Coronary artery (tissue), 2 donors: ENCODE measurements at regions not wholly inside any gene's neighbourhood (a gene's known extent, or its start where the extent isn't known, plus 50 kb on each side); places are given as distances from the start of the nearest gene placed in this dataset.

Experiments used
- DNase-seq: peaks from one replicate; pipeline ENCODE4 v3.0.0-alpha.2; 2017; ENCODE audit warnings: low spot score
- H3K27ac ChIP-seq, 2 donors: fragments of 200-600 bp; sonication (generic); one replicate each; pipeline ENCODE4 v1.5.1; 2016 to 2019
- H3K4me3 ChIP-seq: fragments of 200-600 bp; sonication (generic); 2 replicates; pipeline ENCODE4 v1.5.1; 2016; ENCODE audit warnings: mild to moderate bottlenecking, moderate library complexity
- TF ChIP-seq, protein P1 (sequence below): fragments of 200-600 bp; sonication (generic); IDR thresholded peaks from one replicate; pipeline ENCODE4 v1.5.1; 2019; ENCODE audit warnings: antibody characterized with exemption

GRCh38 chr1:30469426-30469825 is 254.0 kb downstream of the MATN1 start:
- TF ChIP-seq, protein P1, sequence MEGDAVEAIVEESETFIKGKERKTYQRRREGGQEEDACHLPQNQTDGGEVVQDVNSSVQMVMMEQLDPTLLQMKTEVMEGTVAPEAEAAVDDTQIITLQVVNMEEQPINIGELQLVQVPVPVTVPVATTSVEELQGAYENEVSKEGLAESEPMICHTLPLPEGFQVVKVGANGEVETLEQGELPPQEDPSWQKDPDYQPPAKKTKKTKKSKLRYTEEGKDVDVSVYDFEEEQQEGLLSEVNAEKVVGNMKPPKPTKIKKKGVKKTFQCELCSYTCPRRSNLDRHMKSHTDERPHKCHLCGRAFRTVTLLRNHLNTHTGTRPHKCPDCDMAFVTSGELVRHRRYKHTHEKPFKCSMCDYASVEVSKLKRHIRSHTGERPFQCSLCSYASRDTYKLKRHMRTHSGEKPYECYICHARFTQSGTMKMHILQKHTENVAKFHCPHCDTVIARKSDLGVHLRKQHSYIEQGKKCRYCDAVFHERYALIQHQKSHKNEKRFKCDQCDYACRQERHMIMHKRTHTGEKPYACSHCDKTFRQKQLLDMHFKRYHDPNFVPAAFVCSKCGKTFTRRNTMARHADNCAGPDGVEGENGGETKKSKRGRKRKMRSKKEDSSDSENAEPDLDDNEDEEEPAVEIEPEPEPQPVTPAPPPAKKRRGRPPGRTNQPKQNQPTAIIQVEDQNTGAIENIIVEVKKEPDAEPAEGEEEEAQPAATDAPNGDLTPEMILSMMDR: no peak
- no peak for DNase-seq
- Histone ChIP-seq H3K27ac (no peak overlapping the region), H3K4me3 (no peak overlapping the region)

GRCh38 chr1:30467101-30467500 is 256.3 kb downstream of the MATN1 start:
- H3K27ac ChIP-seq: no peak overlapping the region
- TF ChIP-seq, protein P1: no peak
- no peak for DNase-seq
- H3K4me3 ChIP-seq: no peak overlapping the region

DNA sequence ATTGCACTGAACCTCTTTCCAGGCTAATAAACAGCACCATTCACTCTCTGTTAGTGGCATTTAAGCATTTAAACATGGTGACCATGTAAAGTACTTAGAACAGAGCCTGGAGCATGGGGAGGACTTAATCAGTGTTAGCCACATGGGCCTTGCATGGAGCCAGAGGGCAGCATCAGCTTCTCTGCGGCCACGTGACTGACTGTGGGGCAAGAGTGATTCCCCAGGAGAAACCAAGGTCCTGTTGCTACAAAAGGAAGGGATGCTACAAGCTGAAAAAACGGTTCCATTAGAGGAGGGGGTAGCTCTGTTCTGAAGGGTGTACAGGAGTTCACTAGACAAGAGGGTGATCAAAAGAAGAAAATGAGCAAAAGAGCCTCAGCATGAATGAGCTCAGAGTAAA is 256.8 kb downstream of the MATN1 start:
- TF ChIP-seq, protein P1: no peak
- Histone ChIP-seq H3K27ac (no peak overlapping the region), H3K4me3 (no peak overlapping the region)
- no peak for DNase-seq

DNA sequence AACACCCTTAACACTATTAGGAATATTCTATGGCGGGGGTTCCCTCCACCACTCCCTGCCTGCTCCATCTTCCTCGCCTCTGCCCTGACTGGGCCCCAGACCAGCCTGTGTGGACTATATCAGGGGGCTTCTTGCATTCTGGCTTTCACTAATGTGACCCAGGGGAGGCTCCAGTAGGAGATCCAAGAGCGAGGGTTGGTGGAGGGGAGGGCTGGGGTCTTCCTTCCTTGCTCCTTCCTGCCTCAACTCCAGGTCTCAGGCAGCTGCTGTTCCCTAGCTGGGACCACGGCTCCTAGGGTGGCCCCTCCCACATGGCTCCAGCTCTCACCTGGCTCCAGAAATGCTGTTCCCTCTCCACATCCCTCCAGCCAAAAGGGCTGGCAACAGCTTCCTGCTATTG is 257.4 kb downstream of the MATN1 start:
- H3K27ac ChIP-seq: no peak overlapping the region
- DNase-seq: no peak
- TF ChIP-seq, protein P1: no peak
- H3K4me3 ChIP-seq: no peak overlapping the region

GRCh38 chr1:30465096-30465495 is 258.3 kb downstream of the MATN1 start:
- DNase-seq: no peak
- no peak overlapping the region for H3K4me3 ChIP-seq
- TF ChIP-seq, protein P1: no peak
- H3K27ac ChIP-seq: no peak overlapping the region

- no peak for DNase-seq
- no peak overlapping the region for H3K4me3 ChIP-seq
- no peak overlapping the region for H3K27ac ChIP-seq
- TF ChIP-seq, protein P1: no peak
Observed at GRCh38 chr1:30464187-30464617, 259.2 kb downstream of the MATN1 start.

- no peak for DNase-seq
- Histone ChIP-seq H3K27ac (no peak overlapping the region), H3K4me3 (no peak overlapping the region)
- TF ChIP-seq, protein P1: no peak
Observed at GRCh38 chr1:30462826-30463425, 260.5 kb downstream of the MATN1 start.
